IMR-90 (cell line): ENCODE measurements at regions not wholly inside any gene's neighbourhood (a gene's known extent, or its start where the extent isn't known, plus 50 kb on each side); places are given as distances from the start of the nearest gene placed in this dataset.

Experiments used
- BHLHE40 ChIP-seq: fragments of 150-350 bp; IDR thresholded peaks from 2 replicates; pipeline ENCODE4 v1.6.1; 2016; ENCODE audit warnings: mild to moderate bottlenecking, low read depth, low read length
- CEBPB ChIP-seq: IDR thresholded peaks from 2 replicates; pipeline ENCODE4 v1.6.1; 2012; ENCODE audit warnings: low read depth, low read length, improper control_type of control experiment
- CHD1 ChIP-seq: IDR thresholded peaks from 2 replicates; pipeline ENCODE4 v1.6.1; 2012; ENCODE audit warnings: low read depth, low read length, improper control_type of control experiment
- FOS ChIP-seq: fragments of 150-350 bp; IDR thresholded peaks from 2 replicates; pipeline ENCODE4 v1.6.1; 2016; ENCODE audit warnings: low read depth, low read length
- MAFK ChIP-seq: IDR thresholded peaks from 2 replicates; pipeline ENCODE4 v1.6.1; 2012; ENCODE audit warnings: low read depth, low read length, improper control_type of control experiment
- MAZ ChIP-seq: IDR thresholded peaks from 2 replicates; pipeline ENCODE4 v1.6.1; 2012; ENCODE audit warnings: low read depth, mild to moderate bottlenecking, low read length, improper control_type of control experiment, moderate library complexity, borderline replicate concordance
- POLR2A ChIP-seq: IDR thresholded peaks from 2 replicates; pipeline ENCODE4 v1.6.1; 2012; ENCODE audit warnings: mild to moderate bottlenecking, low read depth, low read length
- RAD21 ChIP-seq: IDR thresholded peaks from 2 replicates; pipeline ENCODE4 v1.6.1; 2012; ENCODE audit warnings: low read length, improper control_type of control experiment
- SMC3 ChIP-seq: fragments of 150-350 bp; IDR thresholded peaks from 2 replicates; pipeline ENCODE4 v1.6.1; 2016; ENCODE audit warnings: low read depth, mild to moderate bottlenecking, antibody characterized with exemption, low read length, moderate library complexity
- TF ChIP-seq, protein P1 (sequence below): conservative IDR thresholded peaks from 2 replicates; pipeline ENCODE4 v1.5.1; 2012; ENCODE audit warnings: mild to moderate bottlenecking, low read depth, low read length, improper control_type of control experiment
- TF ChIP-seq, protein P2 (sequence below): fragments of 150-350 bp; IDR thresholded peaks from 2 replicates; pipeline ENCODE4 v1.6.1; 2017; ENCODE audit warnings: mild to moderate bottlenecking, antibody characterized with exemption, low read length, low read depth
- TF ChIP-seq, protein P3 (sequence below): fragments of 150-350 bp; IDR thresholded peaks from 2 replicates; pipeline ENCODE4 v1.6.1; 2016; ENCODE audit warnings: low read depth, mild to moderate bottlenecking, low read length, moderate library complexity, borderline replicate concordance

DNA sequence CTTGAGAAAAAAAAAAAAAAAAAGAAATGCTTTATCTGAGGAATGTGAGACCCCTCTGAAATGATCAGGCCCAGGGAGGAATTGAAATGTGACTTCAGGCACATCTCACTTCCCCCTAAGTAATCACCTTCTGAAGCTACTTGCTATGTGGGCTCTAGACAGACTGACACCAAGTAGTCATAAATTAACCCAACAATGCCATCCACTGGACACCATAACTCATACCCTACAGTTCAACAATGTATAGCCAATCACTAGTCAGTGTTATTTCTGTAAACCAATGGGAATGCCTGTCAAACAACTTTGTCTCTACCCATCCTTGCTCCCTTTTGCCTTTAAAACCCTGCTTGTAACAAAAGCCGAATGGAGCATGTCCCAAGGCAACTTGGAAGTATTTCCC is 182.7 kb upstream of the TMPO start:
- TF ChIP-seq, protein P1, sequence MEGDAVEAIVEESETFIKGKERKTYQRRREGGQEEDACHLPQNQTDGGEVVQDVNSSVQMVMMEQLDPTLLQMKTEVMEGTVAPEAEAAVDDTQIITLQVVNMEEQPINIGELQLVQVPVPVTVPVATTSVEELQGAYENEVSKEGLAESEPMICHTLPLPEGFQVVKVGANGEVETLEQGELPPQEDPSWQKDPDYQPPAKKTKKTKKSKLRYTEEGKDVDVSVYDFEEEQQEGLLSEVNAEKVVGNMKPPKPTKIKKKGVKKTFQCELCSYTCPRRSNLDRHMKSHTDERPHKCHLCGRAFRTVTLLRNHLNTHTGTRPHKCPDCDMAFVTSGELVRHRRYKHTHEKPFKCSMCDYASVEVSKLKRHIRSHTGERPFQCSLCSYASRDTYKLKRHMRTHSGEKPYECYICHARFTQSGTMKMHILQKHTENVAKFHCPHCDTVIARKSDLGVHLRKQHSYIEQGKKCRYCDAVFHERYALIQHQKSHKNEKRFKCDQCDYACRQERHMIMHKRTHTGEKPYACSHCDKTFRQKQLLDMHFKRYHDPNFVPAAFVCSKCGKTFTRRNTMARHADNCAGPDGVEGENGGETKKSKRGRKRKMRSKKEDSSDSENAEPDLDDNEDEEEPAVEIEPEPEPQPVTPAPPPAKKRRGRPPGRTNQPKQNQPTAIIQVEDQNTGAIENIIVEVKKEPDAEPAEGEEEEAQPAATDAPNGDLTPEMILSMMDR = no peak
- TF ChIP-seq FOS = no peak
- no peak for TF ChIP-seq BHLHE40
- TF ChIP-seq, protein P2, sequence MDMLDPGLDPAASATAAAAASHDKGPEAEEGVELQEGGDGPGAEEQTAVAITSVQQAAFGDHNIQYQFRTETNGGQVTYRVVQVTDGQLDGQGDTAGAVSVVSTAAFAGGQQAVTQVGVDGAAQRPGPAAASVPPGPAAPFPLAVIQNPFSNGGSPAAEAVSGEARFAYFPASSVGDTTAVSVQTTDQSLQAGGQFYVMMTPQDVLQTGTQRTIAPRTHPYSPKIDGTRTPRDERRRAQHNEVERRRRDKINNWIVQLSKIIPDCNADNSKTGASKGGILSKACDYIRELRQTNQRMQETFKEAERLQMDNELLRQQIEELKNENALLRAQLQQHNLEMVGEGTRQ = no peak
- TF ChIP-seq MAFK = no peak
- TF ChIP-seq POLR2A = no peak
- TF ChIP-seq, protein P3, sequence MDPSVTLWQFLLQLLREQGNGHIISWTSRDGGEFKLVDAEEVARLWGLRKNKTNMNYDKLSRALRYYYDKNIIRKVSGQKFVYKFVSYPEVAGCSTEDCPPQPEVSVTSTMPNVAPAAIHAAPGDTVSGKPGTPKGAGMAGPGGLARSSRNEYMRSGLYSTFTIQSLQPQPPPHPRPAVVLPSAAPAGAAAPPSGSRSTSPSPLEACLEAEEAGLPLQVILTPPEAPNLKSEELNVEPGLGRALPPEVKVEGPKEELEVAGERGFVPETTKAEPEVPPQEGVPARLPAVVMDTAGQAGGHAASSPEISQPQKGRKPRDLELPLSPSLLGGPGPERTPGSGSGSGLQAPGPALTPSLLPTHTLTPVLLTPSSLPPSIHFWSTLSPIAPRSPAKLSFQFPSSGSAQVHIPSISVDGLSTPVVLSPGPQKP = no peak
- no peak for TF ChIP-seq CEBPB
- no peak for TF ChIP-seq MAZ
- no peak for TF ChIP-seq SMC3
- TF ChIP-seq RAD21 = no peak
- TF ChIP-seq CHD1 = no peak
